K562 (cell line): ENCODE measurements at regions not wholly inside any gene's neighbourhood (a gene's known extent, or its start where the extent isn't known, plus 50 kb on each side); places are given as distances from the start of the nearest gene placed in this dataset.

Experiments used
- KLF1 ChIP-seq: fragments of 450-650 bp; IDR thresholded peaks from 2 replicates; pipeline ENCODE4 v1.6.1; 2016; ENCODE audit warnings: missing genetic modification characterization, missing compliant biosample characterization
- MLX ChIP-seq, 2 experiments: fragments of 450-650 bp in 1 of 2; sonication (generic) in 1 of 2; formaldehyde crosslinking; conservative IDR thresholded peaks; 2 replicates each; pipeline versions ENCODE4 v1.4.0 to v1.8.1; 2020 to 2022; ENCODE audit warnings: mild to moderate bottlenecking in 1 of 2, missing genetic modification reagents in 1 of 2
- PML ChIP-seq: IDR thresholded peaks from 2 replicates; pipeline ENCODE4 v1.6.1; 2012; ENCODE audit warnings: low read length, inconsistent platforms
- TOE1 ChIP-seq, 2 experiments: fragments of 450-650 bp in 1 of 2; sonication (generic) in 1 of 2; formaldehyde crosslinking in 1 of 2; IDR thresholded peaks; 2 replicates each; pipeline versions ENCODE4 v1.7.1 to v1.8.0; 2016 to 2022; ENCODE audit warnings: borderline replicate concordance in 2 of 2, mild to moderate bottlenecking in 2 of 2, antibody characterized with exemption in 1 of 2, inconsistent platforms in 1 of 2, low read depth in 1 of 2, missing genetic modification reagents in 1 of 2, moderate library complexity in 1 of 2
- ZBED1 ChIP-seq: IDR thresholded peaks from 2 replicates; pipeline ENCODE4 v1.6.1; 2014
- ZBTB49 ChIP-seq: sonication (generic); formaldehyde crosslinking; IDR thresholded peaks from 2 replicates; pipeline ENCODE4 v1.8.0; 2022; ENCODE audit warnings: missing genetic modification reagents, mild to moderate bottlenecking, borderline replicate concordance
- ZNF217 ChIP-seq: sonication (generic); formaldehyde crosslinking; IDR thresholded peaks from 2 replicates; pipeline ENCODE4 v1.8.0; 2022; ENCODE audit warnings: mild to moderate bottlenecking, missing genetic modification reagents
- ZNF76 ChIP-seq: fragments of 250-450 bp; sonication (Bioruptor Pico); IDR thresholded peaks from 2 replicates; pipeline ENCODE4 v1.4.0; 2020; ENCODE audit warnings: mild to moderate bottlenecking, moderate library complexity, borderline replicate concordance

DNA sequence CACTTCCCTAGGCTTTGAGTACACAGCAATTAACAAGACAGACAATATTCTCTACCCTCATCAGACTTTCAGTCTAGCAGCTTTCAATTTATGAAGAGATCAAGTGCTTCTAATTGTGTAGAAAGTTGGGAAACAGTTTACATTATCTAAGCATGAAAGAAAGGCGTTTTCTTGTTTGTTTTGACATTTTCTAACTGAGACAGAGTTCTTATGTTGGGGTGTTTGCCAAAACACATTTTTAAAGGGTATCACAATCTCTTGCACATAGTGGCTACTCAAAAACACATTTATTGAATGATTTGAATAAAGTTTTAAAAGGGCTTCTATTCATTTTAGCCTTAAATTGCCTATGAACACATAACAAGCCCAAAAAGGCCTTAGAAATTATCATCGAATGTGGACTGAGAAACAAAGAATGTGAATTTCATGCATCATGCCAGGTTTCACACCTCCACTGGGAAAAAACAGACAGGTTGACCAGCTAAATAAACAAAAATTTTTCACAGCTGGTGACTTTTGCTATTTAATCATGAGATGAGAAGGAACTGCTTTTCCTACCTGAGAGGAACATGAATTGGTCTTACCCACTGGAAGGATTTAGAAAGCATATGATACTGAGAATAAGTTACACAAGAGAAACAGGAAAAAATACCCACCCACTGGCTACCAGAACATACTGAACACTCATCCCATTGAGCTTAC, 394.5 kb upstream of the PKN2 start (continued):
- TF ChIP-seq PML (no peak), ZNF76 (no peak), ZBTB49 (CRISPR knock-in tag) (no peak), TOE1 (IDR thresholded peaks at IDR 0.05; ENCODE audit: borderline replicate concordance) (no peak), TOE1 (CRISPR knock-in tag; IDR thresholded peaks at IDR 0.05; ENCODE audit: borderline replicate concordance, low read depth) (no peak), KLF1 (tag) (no peak), ZBED1 (no peak), ZNF217 (no peak), MLX (CRISPR knock-in tag; conservative IDR thresholded peaks at IDR 0.05) (no peak)
